ENCODE measurements at regions not wholly inside any gene's neighbourhood (a gene's known extent, or its start where the extent isn't known, plus 50 kb on each side); places are given as distances from the start of the nearest gene placed in this dataset.
"Not testable (repeated sequence)": the region's sequence is repeated elsewhere in the genome, so short reads cannot be mapped to it uniquely, and the experiment has no call there.

- no peak for DNase-seq (ENCODE audit: low spot score)
- Mint-ChIP-seq H3K4me1 (ENCODE audit: low read depth) (no peaks in the 10 kb centered on the region), H3K27me3 (ENCODE audit: low read depth) (no peaks in the 10 kb centered on the region), H3K9me3 (peaks cover 80% of the 10 kb centered on the region), H3K36me3 (ENCODE audit: low read depth) (no peaks in the 10 kb centered on the region), H3K27ac (no peak overlapping the region), H3K4me3 (ENCODE audit: low read depth) (no peak overlapping the region)
- intact Hi-C loops (cut with micrococcal nuclease), result no loop called here
Measured at GRCh38 chr19:20365146-20365545, 198.1 kb downstream of the ZNF486 start.

- H3K27me3 Mint-ChIP-seq (ENCODE audit: low read depth), result no peaks in the 10 kb centered on the region
- intact Hi-C loops (cut with micrococcal nuclease), result no loop called here
- H3K27ac Mint-ChIP-seq, result no peak overlapping the region
- H3K4me1 Mint-ChIP-seq (ENCODE audit: low read depth), result no peaks in the 10 kb centered on the region
- H3K9me3 Mint-ChIP-seq, result peaks cover 75% of the 10 kb centered on the region
- H3K4me3 Mint-ChIP-seq (ENCODE audit: low read depth), result no peak overlapping the region
- H3K36me3 Mint-ChIP-seq (ENCODE audit: low read depth), result no peaks in the 10 kb centered on the region
- DNase-seq (ENCODE audit: low spot score), result no peak
Measured at GRCh38 chr19:20359933-20360720, 193.1 kb downstream of the ZNF486 start.

GRCh38 chr19:20358841-20359465 lies 191.9 kb downstream of the ZNF486 start:
- H3K36me3 Mint-ChIP-seq (ENCODE audit: low read depth); H3K4me3 Mint-ChIP-seq (ENCODE audit: low read depth); H3K27ac Mint-ChIP-seq; H3K27me3 Mint-ChIP-seq (ENCODE audit: low read depth); H3K4me1 Mint-ChIP-seq (ENCODE audit: low read depth); intact Hi-C loops (cut with micrococcal nuclease); DNase-seq (ENCODE audit: low spot score): not testable (repeated sequence)
- peaks cover 77% of the 10 kb centered on the region for H3K9me3 Mint-ChIP-seq

- Mint-ChIP-seq H3K27ac (no peak overlapping the region), H3K9me3 (peaks cover 68% of the 10 kb centered on the region), H3K4me1 (ENCODE audit: low read depth) (no peaks in the 10 kb centered on the region), H3K4me3 (ENCODE audit: low read depth) (no peak overlapping the region), H3K36me3 (ENCODE audit: low read depth) (no peaks in the 10 kb centered on the region), H3K27me3 (ENCODE audit: low read depth) (no peaks in the 10 kb centered on the region)
- DNase-seq (ENCODE audit: low spot score), result no peak
- intact Hi-C loops (cut with micrococcal nuclease), result no loop called here
Measured at GRCh38 chr19:20357921-20358320, 190.9 kb downstream of the ZNF486 start.

- no peaks in the 10 kb centered on the region for H3K27me3 Mint-ChIP-seq (ENCODE audit: low read depth)
- no peak for DNase-seq (ENCODE audit: low spot score)
- H3K4me1 Mint-ChIP-seq (ENCODE audit: low read depth), result no peaks in the 10 kb centered on the region
- H3K9me3 Mint-ChIP-seq, result peaks cover 44% of the 10 kb centered on the region
- intact Hi-C loops (cut with micrococcal nuclease), result no loop called here
- H3K27ac Mint-ChIP-seq, result no peak overlapping the region
- no peaks in the 10 kb centered on the region for H3K36me3 Mint-ChIP-seq (ENCODE audit: low read depth)
- H3K4me3 Mint-ChIP-seq (ENCODE audit: low read depth), result no peak overlapping the region
Measured at GRCh38 chr19:20351244-20351643, 184.2 kb downstream of the ZNF486 start.

- Mint-ChIP-seq H3K4me3 (ENCODE audit: low read depth) (no peak overlapping the region), H3K9me3 (peaks cover 32% of the 10 kb centered on the region), H3K27ac (no peak overlapping the region), H3K4me1 (ENCODE audit: low read depth) (no peaks in the 10 kb centered on the region), H3K27me3 (ENCODE audit: low read depth) (no peaks in the 10 kb centered on the region), H3K36me3 (ENCODE audit: low read depth) (no peaks in the 10 kb centered on the region)
- intact Hi-C loops (cut with micrococcal nuclease), result no loop called here
- DNase-seq (ENCODE audit: low spot score), result no peak
Measured at GRCh38 chr19:20349206-20349605, 182.2 kb downstream of the ZNF486 start.

GRCh38 chr19:20339444-20339843 lies 172.4 kb downstream of the ZNF486 start:
- DNase-seq (ENCODE audit: low spot score), result no peak
- no peaks in the 10 kb centered on the region for H3K36me3 Mint-ChIP-seq (ENCODE audit: low read depth)
- H3K9me3 Mint-ChIP-seq, result peaks cover 40% of the 10 kb centered on the region
- no peak overlapping the region for H3K27ac Mint-ChIP-seq
- no peak overlapping the region for H3K4me3 Mint-ChIP-seq (ENCODE audit: low read depth)
- H3K27me3 Mint-ChIP-seq (ENCODE audit: low read depth), result no peaks in the 10 kb centered on the region
- intact Hi-C loops (cut with micrococcal nuclease), result no loop called here
- no peaks in the 10 kb centered on the region for H3K4me1 Mint-ChIP-seq (ENCODE audit: low read depth)

GRCh38 chr19:20334760-20335159 lies 167.7 kb downstream of the ZNF486 start:
- intact Hi-C loops (cut with micrococcal nuclease), result no loop called here
- DNase-seq (ENCODE audit: low spot score), result no peak
- Mint-ChIP-seq H3K36me3 (ENCODE audit: low read depth) (no peaks in the 10 kb centered on the region), H3K9me3 (peaks cover 31% of the 10 kb centered on the region), H3K27ac (no peak overlapping the region), H3K27me3 (ENCODE audit: low read depth) (no peaks in the 10 kb centered on the region), H3K4me3 (ENCODE audit: low read depth) (no peak overlapping the region), H3K4me1 (ENCODE audit: low read depth) (no peaks in the 10 kb centered on the region)

- Mint-ChIP-seq H3K27ac (no peak overlapping the region), H3K9me3 (peaks cover 26% of the 10 kb centered on the region), H3K4me1 (ENCODE audit: low read depth) (no peaks in the 10 kb centered on the region), H3K4me3 (ENCODE audit: low read depth) (no peak overlapping the region), H3K36me3 (ENCODE audit: low read depth) (no peaks in the 10 kb centered on the region), H3K27me3 (ENCODE audit: low read depth) (no peaks in the 10 kb centered on the region)
- intact Hi-C loops (cut with micrococcal nuclease), result no loop called here
- no peak for DNase-seq (ENCODE audit: low spot score)
Measured at GRCh38 chr19:20333508-20333907, 166.5 kb downstream of the ZNF486 start.

GRCh38 chr19:20325151-20325550 lies 158.1 kb downstream of the ZNF486 start:
- DNase-seq (ENCODE audit: low spot score), result no peak
- peaks cover 42% of the 10 kb centered on the region for H3K9me3 Mint-ChIP-seq
- H3K4me3 Mint-ChIP-seq (ENCODE audit: low read depth), result no peak overlapping the region
- no peaks in the 10 kb centered on the region for H3K36me3 Mint-ChIP-seq (ENCODE audit: low read depth)
- H3K27me3 Mint-ChIP-seq (ENCODE audit: low read depth), result no peaks in the 10 kb centered on the region
- intact Hi-C loops (cut with micrococcal nuclease), result no loop called here
- H3K4me1 Mint-ChIP-seq (ENCODE audit: low read depth), result no peaks in the 10 kb centered on the region
- H3K27ac Mint-ChIP-seq, result no peak overlapping the region

GRCh38 chr19:20321139-20321763 lies 154.2 kb downstream of the ZNF486 start:
- Mint-ChIP-seq H3K27me3 (ENCODE audit: low read depth) (no peaks in the 10 kb centered on the region), H3K4me1 (ENCODE audit: low read depth) (no peaks in the 10 kb centered on the region), H3K27ac (no peak overlapping the region), H3K36me3 (ENCODE audit: low read depth) (no peaks in the 10 kb centered on the region), H3K4me3 (ENCODE audit: low read depth) (no peak overlapping the region), H3K9me3 (peaks cover 42% of the 10 kb centered on the region)
- DNase-seq (ENCODE audit: low spot score), result no peak
- intact Hi-C loops (cut with micrococcal nuclease), result no loop called here

GRCh38 chr19:20320191-20320590 lies 153.2 kb downstream of the ZNF486 start:
- no peak for DNase-seq (ENCODE audit: low spot score)
- H3K36me3 Mint-ChIP-seq (ENCODE audit: low read depth), result no peaks in the 10 kb centered on the region
- H3K27me3 Mint-ChIP-seq (ENCODE audit: low read depth), result no peaks in the 10 kb centered on the region
- no peaks in the 10 kb centered on the region for H3K4me1 Mint-ChIP-seq (ENCODE audit: low read depth)
- intact Hi-C loops (cut with micrococcal nuclease), result no loop called here
- no peak overlapping the region for H3K4me3 Mint-ChIP-seq (ENCODE audit: low read depth)
- H3K9me3 Mint-ChIP-seq, result peaks cover 40% of the 10 kb centered on the region
- no peak overlapping the region for H3K27ac Mint-ChIP-seq

GRCh38 chr19:20318616-20319015 lies 151.6 kb downstream of the ZNF486 start:
- Mint-ChIP-seq H3K36me3 (ENCODE audit: low read depth) (no peaks in the 10 kb centered on the region), H3K4me1 (ENCODE audit: low read depth) (no peaks in the 10 kb centered on the region), H3K27ac (no peak overlapping the region), H3K4me3 (ENCODE audit: low read depth) (no peak overlapping the region), H3K9me3 (peaks cover 35% of the 10 kb centered on the region), H3K27me3 (ENCODE audit: low read depth) (no peaks in the 10 kb centered on the region)
- no peak for DNase-seq (ENCODE audit: low spot score)
- intact Hi-C loops (cut with micrococcal nuclease), result no loop called here
